Body of pancreas (tissue), 4 donors: ENCODE measurements at regions not wholly inside any gene's neighbourhood (a gene's known extent, or its start where the extent isn't known, plus 50 kb on each side); places are given as distances from the start of the nearest gene placed in this dataset.

Experiments
- ATAC-seq: fragments of 150-250 bp; one replicate; pipeline ENCODE4 v1.9.1; 2016
- DNase-seq, 4 donors: peaks; one replicate each; pipeline ENCODE4 v3.0.0-alpha.2; 2019
- H3K27ac ChIP-seq, 4 donors: fragments of 200-600 bp; sonication (generic); 1 replicate in 3 of 4; 2 replicates in 1 of 4; pipeline versions ENCODE4 v1.5.1 to v1.6.1; 2016 to 2019; ENCODE audit warnings: mild to moderate bottlenecking in 1 of 4, mixed read lengths in 1 of 4, moderate library complexity in 1 of 4
- H3K27me3 ChIP-seq, 2 donors: fragments of 200-600 bp; sonication (generic); one replicate each; pipeline ENCODE4 v1.6.0; 2016; ENCODE audit warnings: mild to moderate bottlenecking in 1 of 2
- H3K36me3 ChIP-seq, 2 donors: fragments of 200-600 bp; sonication (generic); replicated peaks in 1 of 2; 2 replicates each; pipeline ENCODE4 v1.5.1; 2016; ENCODE audit warnings: low read depth in 2 of 2; ENCODE audit not compliant: insufficient read depth in 1 of 2
- H3K4me1 ChIP-seq: fragments of 200-600 bp; sonication (generic); one replicate; pipeline ENCODE4 v1.6.0; 2016
- H3K4me3 ChIP-seq, 2 donors: fragments of 200-600 bp; sonication (generic); 1 replicate in 1 of 2; 2 replicates in 1 of 2; pipeline ENCODE4 v1.5.1; 2016 to 2019
- H3K9me3 ChIP-seq, 3 donors: fragments of 200-600 bp; sonication (generic); 1 replicate in 2 of 3; 2 replicates in 1 of 3; pipeline ENCODE4 v1.5.1; 2016
- CTCF ChIP-seq, 7 experiments: fragments of 450-650 bp in 4 of 7; fragments of 200-600 bp in 3 of 7; sonication (generic) in 3 of 7; IDR thresholded peaks; one replicate each; pipeline ENCODE4 v1.5.1; 2016 to 2019; ENCODE audit warnings: antibody characterized with exemption in 7 of 7
- POLR2A ChIP-seq, 3 donors: fragments of 450-650 bp; IDR thresholded peaks; one replicate each; pipeline ENCODE4 v1.6.1; 2016; ENCODE audit warnings: antibody characterized with exemption in 3 of 3, mild to moderate bottlenecking in 2 of 3
- WGBS, 2 donors: methylation state at CpG; one replicate each; pipeline ENCODE4 v1.1.5; 2017; 5-methylcytosine and 5-hydroxymethylcytosine counted together
- intact Hi-C: fragments of 100-400 bp; cut with DNase I; formaldehyde crosslinking; loops from one replicate; pipeline ENCODE4 v1.15.1; 2023

DNA sequence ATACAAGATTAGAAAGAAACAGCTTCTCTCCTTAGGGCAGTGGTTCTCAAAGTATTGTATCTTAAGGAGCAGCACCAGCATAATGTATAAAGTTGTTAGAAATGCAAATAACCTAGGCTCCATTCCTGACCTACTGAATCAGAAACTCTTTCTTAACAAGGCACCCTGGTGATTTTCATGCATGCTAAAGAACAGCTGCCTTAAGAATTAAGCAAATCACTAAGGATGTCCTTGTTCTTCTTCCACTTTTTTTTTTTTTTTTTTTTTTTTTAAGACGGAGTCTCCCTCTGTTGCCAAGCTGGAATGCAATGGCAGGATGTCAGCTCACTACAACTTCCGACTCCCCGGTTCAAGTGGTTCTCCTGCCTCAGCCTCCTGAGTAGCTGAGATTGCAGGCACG, 1095.2 kb upstream of the EDIL3 start:
- no peaks in the 10 kb centered on the region for H3K4me1 ChIP-seq
- no peaks in the 10 kb centered on the region for H3K27me3 ChIP-seq
- no peak for TF ChIP-seq POLR2A (IDR thresholded peaks at IDR 0.05)
- no peak for TF ChIP-seq CTCF (IDR thresholded peaks at IDR 0.05)
- ATAC-seq (no peak), DNase-seq (no peak)
- H3K27ac ChIP-seq = no peak overlapping the region
- H3K9me3 ChIP-seq = no peaks in the 10 kb centered on the region
- no peaks in the 10 kb centered on the region for H3K36me3 ChIP-seq
- intact Hi-C loops = no loop called here
- WGBS, 2 donors = 77 to 86% methylated on average over 4 of the region's 4 CpGs
- no peak overlapping the region for H3K4me3 ChIP-seq

DNA sequence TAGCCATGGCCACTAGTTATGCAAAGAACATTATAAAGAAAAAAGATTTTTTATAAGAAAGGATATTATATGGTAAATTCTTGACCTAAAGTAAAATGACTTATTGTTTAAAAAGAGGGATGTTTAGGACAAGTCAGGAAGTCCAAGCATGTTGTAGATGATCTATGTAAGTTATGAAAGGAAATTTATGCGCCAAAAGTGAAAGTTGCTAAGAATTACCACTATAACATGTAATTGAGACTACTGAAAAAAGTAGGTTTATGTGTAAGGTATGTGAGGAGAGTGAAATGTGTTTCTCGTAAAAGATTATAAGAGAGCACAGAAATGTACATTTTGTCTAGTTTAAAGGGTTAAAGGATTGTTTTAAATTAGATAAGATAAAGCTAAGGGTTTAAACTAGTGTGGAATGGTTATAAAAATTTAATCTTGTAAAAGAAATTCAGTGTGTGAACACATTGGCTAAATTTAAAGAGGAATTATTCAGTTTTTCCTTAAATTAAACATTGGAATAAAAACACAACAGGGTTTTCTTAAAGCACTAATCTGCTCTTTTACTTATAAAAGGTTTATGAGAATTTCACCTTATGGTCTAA, 1100.4 kb upstream of the EDIL3 start:
- no peaks in the 10 kb centered on the region for H3K27me3 ChIP-seq
- H3K9me3 ChIP-seq = no peaks in the 10 kb centered on the region
- no peaks in the 10 kb centered on the region for H3K4me1 ChIP-seq
- no peak for DNase-seq
- H3K36me3 ChIP-seq = no peaks in the 10 kb centered on the region
- no peak overlapping the region for H3K27ac ChIP-seq
- 73 to 80% methylated on average over 2 of the region's 2 CpGs for WGBS, 2 donors
- TF ChIP-seq POLR2A (IDR thresholded peaks at IDR 0.05) (no peak), CTCF (IDR thresholded peaks at IDR 0.05) (no peak)
- H3K4me3 ChIP-seq = no peak overlapping the region
- intact Hi-C loops = no loop called here
- no peak for ATAC-seq

DNA sequence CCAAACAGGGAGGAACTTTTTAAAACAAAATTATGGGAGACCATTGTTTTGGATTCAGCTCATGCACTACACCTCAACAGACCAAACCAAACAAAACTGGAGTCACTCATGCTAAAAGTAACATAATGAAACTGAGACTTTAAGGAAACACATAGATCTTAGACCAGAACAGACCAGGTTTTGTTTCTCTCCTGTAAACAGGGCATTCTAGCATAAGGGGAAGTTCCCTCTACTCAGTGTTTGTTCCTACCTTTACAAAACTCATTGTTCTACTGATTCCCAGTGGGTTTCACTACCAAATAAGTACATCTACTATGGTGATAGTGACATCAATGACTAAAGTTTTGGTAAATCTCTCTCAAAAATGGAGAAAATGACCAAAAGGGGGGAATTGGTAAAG, 1103.6 kb upstream of the EDIL3 start:
- no peaks in the 10 kb centered on the region for H3K36me3 ChIP-seq
- H3K9me3 ChIP-seq = no peaks in the 10 kb centered on the region
- no peaks in the 10 kb centered on the region for H3K4me1 ChIP-seq
- DNase-seq = no peak
- H3K27me3 ChIP-seq = no peaks in the 10 kb centered on the region
- TF ChIP-seq POLR2A (IDR thresholded peaks at IDR 0.05) (no peak), CTCF (IDR thresholded peaks at IDR 0.05) (no peak)
- no peak for ATAC-seq
- no peak overlapping the region for H3K27ac ChIP-seq
- intact Hi-C loops = no loop called here
- no peak overlapping the region for H3K4me3 ChIP-seq

GRCh38 chr5:85500869-85501268, 1116.2 kb upstream of the EDIL3 start:
- no peaks in the 10 kb centered on the region for H3K27me3 ChIP-seq
- intact Hi-C loops = no loop called here
- no peaks in the 10 kb centered on the region for H3K36me3 ChIP-seq
- no peak overlapping the region for H3K4me3 ChIP-seq
- no peaks in the 10 kb centered on the region for H3K4me1 ChIP-seq
- no peak overlapping the region for H3K27ac ChIP-seq
- TF ChIP-seq CTCF (IDR thresholded peaks at IDR 0.05) (no peak), POLR2A (IDR thresholded peaks at IDR 0.05) (no peak)
- no peaks in the 10 kb centered on the region for H3K9me3 ChIP-seq
- DNase-seq (no peak), ATAC-seq (no peak)

DNA sequence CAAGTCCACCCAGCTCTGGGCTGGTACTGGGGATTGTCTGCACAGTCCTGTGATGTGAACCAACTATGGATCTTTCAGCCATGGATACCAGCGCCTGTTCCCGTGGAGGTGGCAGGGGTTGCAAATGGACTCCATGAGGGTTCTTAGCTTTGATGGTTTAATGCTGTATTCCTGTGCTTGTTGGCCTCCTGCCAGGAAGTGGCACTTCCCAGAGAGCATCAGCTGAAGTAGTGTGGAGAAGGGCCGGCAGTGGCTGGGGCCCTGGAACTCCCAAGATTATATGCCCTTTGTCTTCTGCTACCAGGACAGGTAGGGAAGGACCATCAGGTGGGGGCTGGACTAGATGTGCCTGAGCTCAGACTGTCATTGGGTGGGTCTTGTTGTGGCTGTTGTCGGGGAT, 1104.8 kb upstream of the COX7C start:
- Histone ChIP-seq H3K27ac (no peak overlapping the region), H3K4me1 (no peaks in the 10 kb centered on the region), H3K27me3 (no peaks in the 10 kb centered on the region), H3K36me3 (no peaks in the 10 kb centered on the region), H3K4me3 (no peak overlapping the region), H3K9me3 (peaks cover 0 to 3% (median 0%) of the 10 kb centered on the region in 3 donors)
- 82 to 91% methylated on average over 4 of the region's 4 CpGs for WGBS, 2 donors
- peak in 2 of 4 donors; percentile 6 to 18 for DNase-seq
- TF ChIP-seq CTCF (IDR thresholded peaks at IDR 0.05) (no peak), POLR2A (IDR thresholded peaks at IDR 0.05) (no peak)
- no peak for ATAC-seq
- intact Hi-C loops = no loop called here
